ENCODE measurements at regions not wholly inside any gene's neighbourhood (a gene's known extent, or its start where the extent isn't known, plus 50 kb on each side); places are given as distances from the start of the nearest gene placed in this dataset.
A peak's percentile ranks its signal among the peaks of the same experiment; 100 is the strongest.

DNA sequence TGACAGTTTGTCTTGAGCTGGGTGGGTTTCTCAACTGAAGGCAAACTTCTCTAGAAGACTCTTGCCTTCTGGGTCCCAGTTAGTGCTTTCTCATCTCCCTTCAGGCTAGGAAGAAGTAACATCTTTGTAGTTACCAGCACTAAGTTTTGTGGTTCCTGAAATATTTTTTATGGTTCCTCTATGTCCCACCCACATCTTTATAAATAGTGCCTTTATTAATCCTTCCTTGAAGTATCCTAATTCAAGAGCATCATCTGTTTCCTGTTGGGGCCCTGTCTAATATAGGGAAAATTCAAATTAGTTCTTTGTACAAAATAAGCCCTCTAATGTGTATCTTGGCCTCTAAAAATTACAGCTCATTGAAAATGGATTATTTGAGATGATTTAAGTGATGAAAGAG lies 147.4 kb upstream of the MAOA start:
- DNase-seq (ENCODE audit: low read depth): no peak

- no peak for DNase-seq (ENCODE audit: low read depth)
Observed at GRCh38 chrX:43510209-43510608, 145.9 kb upstream of the MAOA start.

DNA sequence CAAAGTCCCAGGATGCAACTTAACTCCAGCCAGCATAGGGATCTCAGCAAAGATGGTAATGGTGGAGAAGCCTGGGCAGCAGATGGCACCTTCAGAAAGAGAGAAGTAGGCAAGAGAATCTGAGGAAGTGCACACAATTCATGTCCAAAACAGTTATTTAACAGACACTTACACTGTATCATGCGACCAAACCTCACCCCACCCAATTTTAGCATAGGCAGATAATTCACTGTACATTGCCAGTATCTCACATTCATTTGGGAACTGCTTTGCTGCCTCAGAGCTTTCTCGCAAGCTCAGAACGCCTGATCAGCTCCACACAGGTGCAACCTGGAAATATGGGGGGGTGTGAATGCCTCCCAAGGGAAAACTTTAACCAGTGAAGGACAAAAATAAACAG lies 143.0 kb upstream of the MAOA start:
- no peak for DNase-seq (ENCODE audit: low read depth)

GRCh38 chrX:43514820-43515219 lies 141.3 kb upstream of the MAOA start:
- DNase-seq (ENCODE audit: low read depth): no peak

DNA sequence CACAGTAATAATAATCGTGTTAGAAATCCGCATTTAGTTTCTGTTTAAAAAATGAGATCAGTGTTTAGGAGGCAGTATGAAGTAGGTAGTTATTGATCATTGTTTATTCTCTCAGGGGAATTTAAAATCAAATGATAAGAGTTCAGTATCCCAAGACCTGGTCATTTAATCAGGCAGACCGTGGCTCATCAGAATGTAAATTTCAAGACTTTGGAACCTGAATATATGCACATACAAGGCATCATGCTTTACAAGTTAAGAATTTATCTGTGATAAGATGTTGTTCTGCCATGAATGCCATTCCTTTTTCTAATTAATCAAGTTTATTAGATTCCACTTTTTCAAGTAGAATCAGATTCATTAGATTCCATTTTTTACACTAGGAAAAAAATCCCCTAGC lies 133.5 kb upstream of the MAOA start:
- DNase-seq (ENCODE audit: low read depth): no peak

- no peak for DNase-seq (ENCODE audit: low read depth)
Observed at GRCh38 chrX:43525901-43526610, 130.0 kb upstream of the MAOA start.

DNA sequence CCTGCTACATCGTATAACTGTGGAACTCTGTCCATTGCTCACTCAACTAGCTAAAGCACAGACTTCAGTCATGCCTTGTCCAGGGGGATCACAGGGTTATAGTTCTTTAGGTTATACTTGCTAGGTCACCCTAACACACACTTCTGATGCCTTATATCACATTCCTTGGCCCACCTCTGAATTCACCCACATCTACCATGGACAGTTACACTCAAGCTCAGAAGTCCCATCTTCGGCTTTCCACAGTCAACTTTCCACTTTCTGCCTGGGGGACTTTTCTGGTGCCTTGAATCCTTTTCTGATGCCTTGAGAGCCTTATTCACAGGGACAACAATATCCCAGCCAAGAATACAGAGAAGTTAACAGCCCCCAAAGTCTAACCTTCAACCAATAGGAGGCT lies 129.2 kb upstream of the MAOA start:
- DNase-seq (ENCODE audit: low read depth): no peak

GRCh38 chrX:43527801-43528200 lies 128.3 kb upstream of the MAOA start:
- no peak for DNase-seq (ENCODE audit: low read depth)

GRCh38 chrX:43530837-43531236 lies 125.3 kb upstream of the MAOA start:
- DNase-seq (ENCODE audit: low read depth): no peak

GRCh38 chrX:43540318-43540717 lies 115.8 kb upstream of the MAOA start:
- no peak for DNase-seq (ENCODE audit: low read depth)

DNA sequence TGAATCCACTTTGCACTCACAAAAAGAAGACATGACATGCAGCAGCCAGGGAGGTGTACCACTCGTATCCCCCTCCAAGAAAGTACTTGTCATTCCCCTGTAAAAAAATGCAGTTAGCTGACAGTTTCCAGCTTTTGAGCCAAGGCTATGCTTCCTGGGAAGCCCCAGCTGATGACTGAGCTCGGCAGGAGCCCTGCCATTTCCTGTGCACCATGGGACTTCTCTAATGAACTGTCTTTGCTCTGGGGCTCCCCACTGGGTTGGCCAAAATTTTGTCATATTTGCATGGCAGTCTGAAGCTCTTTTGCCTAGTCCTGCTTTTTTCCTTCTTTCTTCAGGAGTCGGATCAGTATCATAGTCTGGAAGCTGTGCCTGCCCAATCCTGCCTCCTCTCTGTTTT lies 104.5 kb upstream of the MAOA start:
- DNase-seq (ENCODE audit: low read depth): no peak

- no peak for DNase-seq (ENCODE audit: low read depth)
Observed at GRCh38 chrX:43552156-43552555, 103.9 kb upstream of the MAOA start.

DNA sequence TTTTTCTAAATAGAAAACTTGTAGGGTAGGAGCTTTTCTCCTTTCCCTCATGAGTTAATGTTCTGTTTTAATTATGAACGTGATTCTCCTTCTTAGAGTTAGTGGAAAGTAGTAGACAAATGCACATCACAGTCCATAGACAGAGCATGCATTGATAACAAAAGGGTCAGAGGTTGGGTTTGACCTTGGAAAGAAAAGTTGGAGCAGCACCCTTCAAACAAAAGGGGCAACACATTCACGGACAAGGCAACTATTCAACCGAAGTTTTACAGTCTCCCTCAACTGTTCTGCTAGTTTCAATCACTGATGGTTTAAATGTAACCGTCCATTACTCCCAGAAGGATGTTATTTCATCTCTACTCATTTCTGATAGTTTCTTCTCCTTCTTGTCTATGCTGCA lies 103.4 kb upstream of the MAOA start:
- no peak for DNase-seq (ENCODE audit: low read depth)

DNA sequence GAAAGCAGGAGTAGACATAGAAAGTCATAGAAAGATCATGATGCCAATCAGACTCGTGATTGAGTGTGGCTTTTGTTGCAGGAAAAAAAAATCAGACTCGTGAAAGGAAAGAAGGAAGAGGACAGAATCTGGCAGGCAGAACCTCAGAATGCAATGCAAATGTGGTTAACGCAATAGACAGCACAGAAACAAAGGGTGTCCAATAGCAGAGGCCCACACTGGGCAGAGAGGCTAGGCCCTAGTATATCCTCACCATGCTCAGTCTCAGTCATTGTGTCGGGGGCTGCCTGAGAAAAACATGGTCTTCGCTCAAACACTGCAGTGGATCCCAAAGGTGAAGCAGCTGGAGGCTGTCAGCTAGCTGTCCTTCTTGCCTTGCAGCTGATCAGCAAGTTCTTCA lies 102.8 kb upstream of the MAOA start:
- no peak for DNase-seq (ENCODE audit: low read depth)

DNA sequence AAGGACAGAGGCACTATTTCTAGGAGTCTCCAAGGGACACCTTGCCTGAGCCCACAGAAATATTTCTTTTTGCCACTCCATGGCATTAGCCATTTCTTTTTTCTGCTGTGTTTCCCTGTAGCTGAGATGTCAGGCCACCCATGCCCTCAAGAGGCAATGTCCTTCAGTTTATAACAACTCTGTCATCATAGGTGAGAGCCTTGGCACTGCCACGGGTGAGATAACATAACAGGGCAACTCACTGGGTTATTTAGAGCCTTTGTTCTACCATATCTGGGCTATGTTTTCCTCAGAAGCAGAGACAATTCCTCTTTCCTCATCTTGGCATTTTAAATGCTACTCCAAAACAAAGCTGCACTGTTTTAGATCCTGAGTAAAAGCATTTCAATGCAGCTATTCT lies 99.9 kb upstream of the MAOA start:
- no peak for DNase-seq (ENCODE audit: low read depth)

GRCh38 chrX:43557792-43558191 lies 98.3 kb upstream of the MAOA start:
- peak; percentile 38 for DNase-seq (ENCODE audit: low read depth)

DNA sequence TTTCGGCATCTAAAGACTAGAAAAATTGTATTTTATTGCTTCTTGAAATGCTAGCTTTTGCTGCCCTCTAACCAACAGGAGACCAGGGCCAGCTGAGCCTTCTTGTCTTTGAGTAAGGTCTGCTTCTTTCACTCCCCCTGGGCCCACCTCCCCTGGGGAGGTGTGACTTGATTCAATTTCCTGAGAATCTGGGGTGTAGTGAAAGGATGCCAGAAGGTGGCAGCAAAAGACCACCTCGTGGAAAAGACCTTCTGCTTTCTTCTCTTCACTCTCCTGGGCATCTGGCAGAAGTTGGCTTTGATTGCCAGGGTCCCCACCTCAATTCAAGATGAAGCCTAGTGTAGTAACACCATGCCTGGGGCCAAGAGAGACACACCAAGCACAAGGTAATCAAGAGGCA lies 96.5 kb upstream of the MAOA start:
- DNase-seq (ENCODE audit: low read depth): peak; percentile 2

DNA sequence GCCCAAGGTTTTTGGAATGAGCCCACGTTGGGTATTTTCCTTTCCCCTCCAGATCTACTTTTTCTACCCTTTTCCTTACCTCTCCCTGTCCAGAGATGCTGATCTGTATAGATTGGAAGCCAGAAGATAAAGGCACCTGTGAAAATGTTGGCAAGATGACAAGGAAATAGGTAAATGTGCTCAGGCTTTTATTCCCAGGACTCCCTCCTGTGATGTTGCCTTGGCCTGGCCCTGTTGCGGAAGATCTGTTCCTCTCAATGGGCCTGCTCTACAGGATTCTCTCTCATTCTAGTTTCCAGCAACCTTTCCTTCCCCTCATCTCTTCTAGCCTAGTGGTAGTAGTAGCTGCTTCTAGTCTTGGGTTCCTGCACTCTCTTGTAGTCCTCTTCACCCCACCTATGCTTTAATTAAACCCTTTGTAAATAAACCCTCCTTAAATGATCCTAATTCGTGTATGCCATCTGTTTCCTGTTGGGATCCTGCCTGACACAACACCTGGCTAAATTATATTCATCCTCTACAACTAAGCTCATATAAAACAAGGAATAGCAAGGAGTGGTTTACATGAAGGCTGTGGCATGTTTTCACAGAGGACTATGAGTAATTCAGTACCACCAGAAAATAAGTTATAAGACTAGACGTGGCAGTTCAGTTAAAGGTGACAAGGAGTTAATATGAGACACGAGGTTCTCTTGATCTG lies 95.7 kb upstream of the MAOA start:
- no peak for DNase-seq (ENCODE audit: low read depth)

DNA sequence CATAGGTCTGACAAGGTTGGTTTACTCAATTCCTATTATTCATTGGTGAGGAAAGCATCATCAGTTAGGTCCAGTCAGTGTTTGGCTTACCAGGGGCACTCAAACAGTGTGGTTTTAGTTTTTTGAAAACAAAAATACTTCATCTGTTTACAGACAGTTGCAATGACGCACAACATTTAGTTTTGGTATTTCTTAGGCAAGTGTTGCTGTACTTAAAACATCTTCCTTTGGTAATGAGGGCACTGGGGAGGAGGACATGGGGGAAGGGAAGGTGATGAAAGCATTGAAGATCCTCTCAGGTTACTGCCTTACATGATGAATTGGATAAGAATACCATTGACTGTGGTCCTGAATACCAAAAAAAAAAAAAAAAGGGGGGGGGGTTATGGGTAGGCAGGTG lies 93.7 kb upstream of the MAOA start:
- no peak for DNase-seq (ENCODE audit: low read depth)

- DNase-seq (ENCODE audit: low read depth): no peak
Observed at GRCh38 chrX:43564953-43565352, 91.1 kb upstream of the MAOA start.

GRCh38 chrX:43566170-43566569 lies 89.9 kb upstream of the MAOA start:
- DNase-seq (ENCODE audit: low read depth): no peak

DNA sequence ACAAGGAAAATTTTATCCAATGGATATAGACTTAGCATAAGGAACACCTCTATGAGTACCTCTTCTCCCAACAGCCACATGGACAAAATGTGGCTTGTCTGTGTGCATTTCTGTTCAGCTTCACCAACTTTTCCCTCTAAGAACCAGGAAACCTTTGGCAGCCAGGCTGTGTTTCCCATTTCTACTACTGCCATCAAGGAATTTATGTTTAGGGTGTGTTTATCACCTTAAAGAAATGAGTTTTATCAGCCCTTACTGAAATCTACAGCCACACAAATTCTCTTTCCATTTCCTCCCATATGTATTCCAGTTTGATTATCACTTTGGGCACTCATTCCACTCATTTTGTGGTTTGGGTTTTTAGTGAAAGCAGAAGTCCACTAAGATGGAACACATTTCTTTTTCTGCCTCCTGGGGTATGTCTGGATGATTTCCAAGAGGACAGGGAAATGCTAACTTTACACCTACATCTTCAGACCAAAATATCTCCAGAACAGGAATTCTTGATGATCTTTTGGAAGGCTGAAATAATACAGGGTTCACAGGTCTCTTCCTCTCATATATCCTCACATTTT lies 82.6 kb upstream of the MAOA start:
- DNase-seq (ENCODE audit: low read depth): no peak

GRCh38 chrX:43580621-43581020 lies 75.5 kb upstream of the MAOA start:
- DNase-seq (ENCODE audit: low read depth): no peak

GRCh38 chrX:43581167-43581566 lies 74.9 kb upstream of the MAOA start:
- no peak for DNase-seq (ENCODE audit: low read depth)
